ENCODE measurements at regions not wholly inside any gene's neighbourhood (a gene's known extent, or its start where the extent isn't known, plus 50 kb on each side); places are given as distances from the start of the nearest gene placed in this dataset.

DNA sequence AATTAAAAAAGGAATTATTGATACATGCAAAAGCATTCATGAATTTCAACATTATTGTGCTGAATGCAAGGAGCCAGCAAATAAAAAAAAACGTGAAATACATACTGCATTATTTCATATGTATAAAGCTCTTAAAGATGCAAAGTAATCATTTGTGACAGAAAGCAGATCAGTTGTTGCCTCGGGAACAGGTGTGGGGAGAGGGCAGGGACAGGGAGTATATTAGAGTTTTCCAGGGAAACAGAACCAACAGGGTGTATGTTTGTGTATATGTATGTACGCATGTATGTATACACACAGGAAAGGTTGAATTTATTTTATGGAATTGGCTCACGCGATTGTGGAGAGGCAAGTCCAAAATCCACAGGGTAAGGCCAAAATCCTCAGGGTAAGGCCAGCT is 502.9 kb upstream of the ARGLU1 start:
- no peak overlapping the region for H2AFZ ChIP-seq (ENCODE audit: low read depth, low read length, poor library complexity, severe bottlenecking)
- ChIA-PET CTCF (no interaction called here), POLR2A (no interaction called here), RAD21 (ENCODE audit: low non-redundant PET in 1 of 2, low total read pairs in 2 of 2, uncharacterized antibody in 2 of 2, unreplicated experiment in 2 of 2) (no interaction called here)
- intact Hi-C loops (cut with micrococcal nuclease), result no loop called here
- no peak overlapping the region for H3K4me2 ChIP-seq (ENCODE audit: low read length)
- H3K4me3 ChIP-seq (replicated peaks in 1 of 2; ENCODE audit: low read depth in 1 of 2, low read length in 2 of 2), result no peak overlapping the region
- no TSS peak for BruUV-seq (replicated peaks)
- no peak overlapping the region for H3K9ac ChIP-seq (ENCODE audit: low read length)
- ATAC-seq, result no peak
- TF ChIP-seq EGR1 (IDR thresholded peaks at IDR 0.05; ENCODE audit: low read depth), result no peak
- no peak for TF ChIP-seq CBX3 (IDR thresholded peaks at IDR 0.05; ENCODE audit: low read depth)
- no peak for TF ChIP-seq EZH2 (IDR thresholded peaks at IDR 0.05)
- TF ChIP-seq ZFX (IDR thresholded peaks at IDR 0.05), result no peak
- no peak for TF ChIP-seq JUND (IDR thresholded peaks at IDR 0.05)
- H3K79me2 ChIP-seq (ENCODE audit: insufficient read depth, low read length), result no peaks in the 10 kb centered on the region
- H3K27ac ChIP-seq (ENCODE audit: low read depth, low read length), result no peak overlapping the region
- no peaks in the 10 kb centered on the region for H3K36me3 ChIP-seq (ENCODE audit: control insufficient read depth in 1 of 2, insufficient read depth in 2 of 2, low read length in 2 of 2)
- no peaks in the 10 kb centered on the region for H3K27me3 ChIP-seq (ENCODE audit: insufficient read depth, low read length)
- H3K9me2 ChIP-seq (ENCODE audit: insufficient read depth), result no peaks in the 10 kb centered on the region
- no peaks in the 10 kb centered on the region for H4K20me1 ChIP-seq (ENCODE audit: insufficient read depth)
- no peaks in the 10 kb centered on the region for H3K4me1 ChIP-seq (ENCODE audit: control insufficient read depth in 1 of 2, insufficient read depth in 2 of 2, low read length in 2 of 2)
- H3K9me3 ChIP-seq (ENCODE audit: control insufficient read depth in 1 of 2, insufficient read depth in 1 of 2, low read depth in 1 of 2, low read length in 2 of 2), result peaks cover 0 to 5% of the 10 kb centered on the region in 2 experiments; a peak in 1 of 4 replicates
- DNase-seq (ENCODE audit: low read depth, low spot score), result no peak

GRCh38 chr13:107069108-107069776 is 501.3 kb upstream of the ARGLU1 start:
- no peaks in the 10 kb centered on the region for H3K36me3 ChIP-seq (ENCODE audit: control insufficient read depth in 1 of 2, insufficient read depth in 2 of 2, low read length in 2 of 2)
- H3K4me3 ChIP-seq (replicated peaks in 1 of 2; ENCODE audit: low read depth in 1 of 2, low read length in 2 of 2), result no peak overlapping the region
- no peak for ATAC-seq
- ChIA-PET CTCF (no interaction called here), POLR2A (no interaction called here), RAD21 (ENCODE audit: low non-redundant PET in 1 of 2, low total read pairs in 2 of 2, uncharacterized antibody in 2 of 2, unreplicated experiment in 2 of 2) (no interaction called here)
- H3K79me2 ChIP-seq (ENCODE audit: insufficient read depth, low read length), result no peaks in the 10 kb centered on the region
- H3K9me3 ChIP-seq (ENCODE audit: control insufficient read depth in 1 of 2, insufficient read depth in 1 of 2, low read depth in 1 of 2, low read length in 2 of 2), result peaks cover 0 to 5% of the 10 kb centered on the region in 2 experiments; a peak in 1 of 4 replicates
- no peak overlapping the region for H3K4me2 ChIP-seq (ENCODE audit: low read length)
- no peaks in the 10 kb centered on the region for H3K4me1 ChIP-seq (ENCODE audit: control insufficient read depth in 1 of 2, insufficient read depth in 2 of 2, low read length in 2 of 2)
- H2AFZ ChIP-seq (ENCODE audit: low read depth, low read length, poor library complexity, severe bottlenecking), result no peak overlapping the region
- DNase-seq (ENCODE audit: low read depth, low spot score), result no peak
- no peaks in the 10 kb centered on the region for H3K27me3 ChIP-seq (ENCODE audit: insufficient read depth, low read length)
- H3K9me2 ChIP-seq (ENCODE audit: insufficient read depth), result no peaks in the 10 kb centered on the region
- H3K9ac ChIP-seq (ENCODE audit: low read length), result no peak overlapping the region
- no TSS peak for BruUV-seq (replicated peaks)
- H3K27ac ChIP-seq (ENCODE audit: low read depth, low read length), result no peak overlapping the region
- H4K20me1 ChIP-seq (ENCODE audit: insufficient read depth), result no peaks in the 10 kb centered on the region
- intact Hi-C loops (cut with micrococcal nuclease), result no loop called here
- no peak for TF ChIP-seq ELF1 (IDR thresholded peaks at IDR 0.05; ENCODE audit: borderline replicate concordance, low read depth)
- TF ChIP-seq ZBTB33 (IDR thresholded peaks at IDR 0.05; ENCODE audit: extremely low read depth, insufficient replicate concordance, low read length), result no peak
- no peak for TF ChIP-seq ZNF274 (IDR thresholded peaks at IDR 0.05; ENCODE audit: low read depth, low read length)
- no peak for TF ChIP-seq FOSL1 (IDR thresholded peaks at IDR 0.05; ENCODE audit: low read depth)
- no peak for TF ChIP-seq CEBPB (IDR thresholded peaks at IDR 0.05; ENCODE audit: low read depth)
- no peak for TF ChIP-seq JUND (IDR thresholded peaks at IDR 0.05)
- no peak for TF ChIP-seq EZH2 (IDR thresholded peaks at IDR 0.05)
- no peak for TF ChIP-seq SIN3A (IDR thresholded peaks at IDR 0.05; ENCODE audit: low read depth)
- TF ChIP-seq, protein P1, sequence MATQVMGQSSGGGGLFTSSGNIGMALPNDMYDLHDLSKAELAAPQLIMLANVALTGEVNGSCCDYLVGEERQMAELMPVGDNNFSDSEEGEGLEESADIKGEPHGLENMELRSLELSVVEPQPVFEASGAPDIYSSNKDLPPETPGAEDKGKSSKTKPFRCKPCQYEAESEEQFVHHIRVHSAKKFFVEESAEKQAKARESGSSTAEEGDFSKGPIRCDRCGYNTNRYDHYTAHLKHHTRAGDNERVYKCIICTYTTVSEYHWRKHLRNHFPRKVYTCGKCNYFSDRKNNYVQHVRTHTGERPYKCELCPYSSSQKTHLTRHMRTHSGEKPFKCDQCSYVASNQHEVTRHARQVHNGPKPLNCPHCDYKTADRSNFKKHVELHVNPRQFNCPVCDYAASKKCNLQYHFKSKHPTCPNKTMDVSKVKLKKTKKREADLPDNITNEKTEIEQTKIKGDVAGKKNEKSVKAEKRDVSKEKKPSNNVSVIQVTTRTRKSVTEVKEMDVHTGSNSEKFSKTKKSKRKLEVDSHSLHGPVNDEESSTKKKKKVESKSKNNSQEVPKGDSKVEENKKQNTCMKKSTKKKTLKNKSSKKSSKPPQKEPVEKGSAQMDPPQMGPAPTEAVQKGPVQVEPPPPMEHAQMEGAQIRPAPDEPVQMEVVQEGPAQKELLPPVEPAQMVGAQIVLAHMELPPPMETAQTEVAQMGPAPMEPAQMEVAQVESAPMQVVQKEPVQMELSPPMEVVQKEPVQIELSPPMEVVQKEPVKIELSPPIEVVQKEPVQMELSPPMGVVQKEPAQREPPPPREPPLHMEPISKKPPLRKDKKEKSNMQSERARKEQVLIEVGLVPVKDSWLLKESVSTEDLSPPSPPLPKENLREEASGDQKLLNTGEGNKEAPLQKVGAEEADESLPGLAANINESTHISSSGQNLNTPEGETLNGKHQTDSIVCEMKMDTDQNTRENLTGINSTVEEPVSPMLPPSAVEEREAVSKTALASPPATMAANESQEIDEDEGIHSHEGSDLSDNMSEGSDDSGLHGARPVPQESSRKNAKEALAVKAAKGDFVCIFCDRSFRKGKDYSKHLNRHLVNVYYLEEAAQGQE (IDR thresholded peaks at IDR 0.05; ENCODE audit: low read depth), result no peak
- TF ChIP-seq POLR2AphosphoS5 (IDR thresholded peaks at IDR 0.05; ENCODE audit: low read depth, low read length), result no peak
- no peak for TF ChIP-seq CBX3 (IDR thresholded peaks at IDR 0.05; ENCODE audit: low read depth)
- TF ChIP-seq SRF (IDR thresholded peaks at IDR 0.05; ENCODE audit: low read depth), result no peak
- no peak for TF ChIP-seq RAD21 (IDR thresholded peaks at IDR 0.05; ENCODE audit: low read depth)
- TF ChIP-seq POLR2A (IDR thresholded peaks at IDR 0.05; ENCODE audit: borderline replicate concordance, extremely low read depth, insufficient read depth, insufficient read length), result no peak
- no peak for TF ChIP-seq TCF7L2 (IDR thresholded peaks at IDR 0.05; ENCODE audit: borderline replicate concordance, extremely low read depth, insufficient read depth, insufficient read length)
- no peak for TF ChIP-seq SP1 (IDR thresholded peaks at IDR 0.05; ENCODE audit: low read depth)
